PC-9 (cell line): ENCODE measurements at regions not wholly inside any gene's neighbourhood (a gene's known extent, or its start where the extent isn't known, plus 50 kb on each side); places are given as distances from the start of the nearest gene placed in this dataset.

Experiments used
- EZH2 ChIP-seq: fragments of 200-600 bp; sonication (generic); IDR thresholded peaks from 2 replicates; pipeline ENCODE4 v1.8.0; 2017; ENCODE audit warnings: antibody characterized with exemption, low read depth
- TF ChIP-seq, protein P1 (sequence below): fragments of 200-600 bp; sonication (generic); conservative IDR thresholded peaks from 2 replicates; pipeline ENCODE4 v1.6.1; 2017; ENCODE audit warnings: mixed run types, antibody characterized with exemption, mild to moderate bottlenecking, moderate library complexity

DNA sequence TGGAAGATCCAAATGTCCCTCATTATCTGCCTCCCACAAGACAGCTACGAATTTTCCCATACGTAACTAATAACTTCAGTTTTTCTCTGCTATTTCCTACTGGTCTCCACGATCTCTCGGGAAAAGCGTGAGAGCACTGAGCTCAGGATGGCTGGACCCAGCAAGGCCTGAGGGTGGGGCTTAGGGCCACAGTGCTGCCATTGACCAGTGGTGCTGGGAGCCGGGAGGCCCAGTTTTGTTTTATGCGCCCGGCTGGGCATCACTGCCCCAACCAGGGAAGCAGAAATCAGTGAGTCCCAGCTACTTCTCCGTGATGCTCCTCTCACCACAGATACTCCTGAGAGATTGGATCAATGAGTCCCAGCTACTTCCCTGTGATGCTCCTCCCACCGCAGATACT is 238.4 kb downstream of the LY86 start:
- no peak for TF ChIP-seq EZH2
- TF ChIP-seq, protein P1, sequence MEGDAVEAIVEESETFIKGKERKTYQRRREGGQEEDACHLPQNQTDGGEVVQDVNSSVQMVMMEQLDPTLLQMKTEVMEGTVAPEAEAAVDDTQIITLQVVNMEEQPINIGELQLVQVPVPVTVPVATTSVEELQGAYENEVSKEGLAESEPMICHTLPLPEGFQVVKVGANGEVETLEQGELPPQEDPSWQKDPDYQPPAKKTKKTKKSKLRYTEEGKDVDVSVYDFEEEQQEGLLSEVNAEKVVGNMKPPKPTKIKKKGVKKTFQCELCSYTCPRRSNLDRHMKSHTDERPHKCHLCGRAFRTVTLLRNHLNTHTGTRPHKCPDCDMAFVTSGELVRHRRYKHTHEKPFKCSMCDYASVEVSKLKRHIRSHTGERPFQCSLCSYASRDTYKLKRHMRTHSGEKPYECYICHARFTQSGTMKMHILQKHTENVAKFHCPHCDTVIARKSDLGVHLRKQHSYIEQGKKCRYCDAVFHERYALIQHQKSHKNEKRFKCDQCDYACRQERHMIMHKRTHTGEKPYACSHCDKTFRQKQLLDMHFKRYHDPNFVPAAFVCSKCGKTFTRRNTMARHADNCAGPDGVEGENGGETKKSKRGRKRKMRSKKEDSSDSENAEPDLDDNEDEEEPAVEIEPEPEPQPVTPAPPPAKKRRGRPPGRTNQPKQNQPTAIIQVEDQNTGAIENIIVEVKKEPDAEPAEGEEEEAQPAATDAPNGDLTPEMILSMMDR, result no peak
